SK-N-SH (cell line): ENCODE measurements at regions not wholly inside any gene's neighbourhood (a gene's known extent, or its start where the extent isn't known, plus 50 kb on each side); places are given as distances from the start of the nearest gene placed in this dataset.

Experiments used
- CTCF ChIA-PET: fragments of 300-600, 350-600 bp; formaldehyde crosslinking; extraction: SDS; loops from one replicate; lab custom pipeline; 2021; lab: Yijun Ruan, JAX
- POLR2A ChIA-PET: fragments of 350-600 bp; sonication (Branson Sonifier 250); formaldehyde crosslinking; extraction: SDS; loops from one replicate; lab custom pipeline; 2020; ENCODE audit warnings: antibody characterized with exemption, inconsistent platforms; lab: Yijun Ruan, JAX
- DNase-seq: peaks from one replicate; pipeline ENCODE4 v3.0.0; 2012
- H2AFZ ChIP-seq: fragments of 200-600 bp; sonication (generic); 2 replicates; pipeline ENCODE4 v1.8.1; 2016; ENCODE audit warnings: antibody characterized with exemption, mild to moderate bottlenecking, low read depth
- H3F3A ChIP-seq: fragments of 200-600 bp; sonication (generic); replicated peaks from 2 replicates; pipeline ENCODE3; 2016; ENCODE audit warnings: antibody characterized with exemption, mild to moderate bottlenecking; ENCODE audit not compliant: insufficient read depth
- H3K27ac ChIP-seq, 2 experiments: fragments of 200-500 bp in 1 of 2; fragments of 200-600 bp in 1 of 2; sonication (Bioruptor generic) in 1 of 2; sonication (generic), shearing (Covaris generic) in 1 of 2; 2 replicates each; pipeline versions ENCODE4 v1.5.1 to v1.6.1; 2014 to 2016; ENCODE audit warnings: low read depth in 2 of 2, inconsistent platforms in 1 of 2, low read length in 1 of 2, mild to moderate bottlenecking in 1 of 2, mixed read lengths in 1 of 2
- H3K27me3 ChIP-seq: fragments of 200-600 bp; sonication (generic), shearing (Covaris generic); 2 replicates; pipeline ENCODE4 v1.6.1; 2016; ENCODE audit warnings: mixed run types; ENCODE audit not compliant: insufficient read depth
- H3K36me3 ChIP-seq, 2 experiments: fragments of 200-500 bp in 1 of 2; fragments of 200-600 bp in 1 of 2; sonication (Bioruptor generic) in 1 of 2; sonication (generic) in 1 of 2; replicated peaks in 1 of 2; 2 replicates each; pipeline versions ENCODE3 to v1.5.1; 2014 to 2016; ENCODE audit warnings: low read length in 1 of 2, mild to moderate bottlenecking in 1 of 2; ENCODE audit not compliant: insufficient read depth in 2 of 2, control insufficient read depth in 1 of 2
- H3K4me1 ChIP-seq, 2 experiments: fragments of 200-500 bp in 1 of 2; fragments of 200-600 bp in 1 of 2; sonication (Bioruptor generic) in 1 of 2; sonication (generic), shearing (Covaris generic) in 1 of 2; 2 replicates each; pipeline versions ENCODE4 v1.5.1 to v1.6.1; 2014 to 2016; ENCODE audit warnings: low read depth in 1 of 2, low read length in 1 of 2, mixed run types in 1 of 2; ENCODE audit not compliant: insufficient read depth in 2 of 2, control insufficient read depth in 1 of 2
- H3K4me2 ChIP-seq: fragments of 200-600 bp; sonication (generic), shearing (Covaris generic); 2 replicates; pipeline ENCODE4 v1.6.1; 2017; ENCODE audit warnings: mixed run types
- H3K4me3 ChIP-seq, 2 experiments: fragments of 200-500 bp in 1 of 2; fragments of 200-600 bp in 1 of 2; sonication (Bioruptor generic) in 1 of 2; sonication (generic), shearing (Covaris generic) in 1 of 2; 2 replicates each; pipeline versions ENCODE4 v1.5.1 to v1.8.1; 2014 to 2016; ENCODE audit warnings: low read depth in 2 of 2, inconsistent platforms in 1 of 2, low read length in 1 of 2, mild to moderate bottlenecking in 1 of 2, mixed read lengths in 1 of 2, moderate library complexity in 1 of 2
- H3K79me2 ChIP-seq: fragments of 200-600 bp; sonication (generic); 2 replicates; pipeline ENCODE4 v1.8.1; 2017; ENCODE audit warnings: mild to moderate bottlenecking; ENCODE audit not compliant: insufficient read depth
- H3K9ac ChIP-seq: fragments of 200-600 bp; sonication (generic); 2 replicates; pipeline ENCODE4 v1.6.1; 2017; ENCODE audit warnings: mixed run types
- H3K9me2 ChIP-seq: fragments of 200-600 bp; sonication (generic); 2 replicates; pipeline ENCODE4 v1.6.1; 2017; ENCODE audit warnings: mixed run types
- H3K9me3 ChIP-seq: fragments of 200-600 bp; sonication (generic); 2 replicates; pipeline ENCODE4 v1.6.1; 2017; ENCODE audit warnings: mixed run types, mild to moderate bottlenecking, moderate library complexity
- H4K20me1 ChIP-seq: fragments of 200-600 bp; sonication (generic); 2 replicates; pipeline ENCODE4 v1.6.1; 2017; ENCODE audit warnings: mild to moderate bottlenecking, mixed run types; ENCODE audit not compliant: insufficient read depth
- CHD2 ChIP-seq: fragments of 150-350 bp; IDR thresholded peaks from 2 replicates; pipeline ENCODE4 v1.6.1; 2018; ENCODE audit warnings: low read length; ENCODE audit not compliant: partially characterized antibody
- FOXJ3 ChIP-seq: sonication (generic); formaldehyde crosslinking; IDR thresholded peaks from 2 replicates; pipeline ENCODE4 v1.5.1; 2020; ENCODE audit warnings: mild to moderate bottlenecking, missing genetic modification reagents
- GABPA ChIP-seq: IDR thresholded peaks from 2 replicates; pipeline ENCODE4 v1.4.0; 2012; ENCODE audit warnings: low read depth, mild to moderate bottlenecking
- GATA2 ChIP-seq: sonication (generic); formaldehyde crosslinking; IDR thresholded peaks from 2 replicates; pipeline ENCODE4 v1.5.0; 2020; ENCODE audit warnings: mild to moderate bottlenecking, missing genetic modification reagents
- JUND ChIP-seq: IDR thresholded peaks from 2 replicates; pipeline ENCODE4 v1.4.0; 2012
- MAX ChIP-seq: IDR thresholded peaks from 2 replicates; pipeline ENCODE4 v1.4.0; 2012; ENCODE audit warnings: low read depth
- MXI1 ChIP-seq: IDR thresholded peaks from 2 replicates; pipeline ENCODE4 v1.6.1; 2012; ENCODE audit warnings: mild to moderate bottlenecking, low read depth, low read length, improper control_type of control experiment
- PBX3 ChIP-seq: IDR thresholded peaks from 2 replicates; pipeline ENCODE4; 2012
- RAD21 ChIP-seq: IDR thresholded peaks from 2 replicates; pipeline ENCODE4 v1.6.1; 2012; ENCODE audit warnings: mild to moderate bottlenecking, low read length
- REST ChIP-seq: IDR thresholded peaks from 2 replicates; pipeline ENCODE4 v1.6.1; 2012; ENCODE audit warnings: mild to moderate bottlenecking, low read depth, low read length, moderate library complexity
- SIN3A ChIP-seq: IDR thresholded peaks from 2 replicates; pipeline ENCODE4 v1.6.1; 2012; ENCODE audit warnings: low read depth, mild to moderate bottlenecking, low read length, moderate library complexity, borderline replicate concordance
- TAF1 ChIP-seq: IDR thresholded peaks from 2 replicates; pipeline ENCODE4 v1.6.1; 2012; ENCODE audit warnings: low read depth, mild to moderate bottlenecking, low read length, moderate library complexity, borderline replicate concordance
- TCF12 ChIP-seq: IDR thresholded peaks from 2 replicates; pipeline ENCODE4 v1.4.0; 2012
- TEAD4 ChIP-seq: IDR thresholded peaks from 2 replicates; pipeline ENCODE4 v1.4.0; 2012; ENCODE audit warnings: mild to moderate bottlenecking, borderline replicate concordance; ENCODE audit not compliant: insufficient read depth
- USF2 ChIP-seq: fragments of 150-350 bp; IDR thresholded peaks from 2 replicates; pipeline ENCODE4 v1.6.1; 2017; ENCODE audit warnings: antibody characterized with exemption, low read length, low read depth, borderline replicate concordance
- WGBS: methylation state at CpG from one replicate; pipeline ENCODE4 v1.1.6; 2017; ENCODE audit warnings: low lambda C conversion rate; 5-methylcytosine and 5-hydroxymethylcytosine counted together

- H3K27me3 ChIP-seq, result no peaks in the 10 kb centered on the region
- H3K9me2 ChIP-seq, result no peaks in the 10 kb centered on the region
- DNase-seq, result no peak
- no peak overlapping the region for H3K4me2 ChIP-seq
- no peaks in the 10 kb centered on the region for H3K36me3 ChIP-seq
- H3K9ac ChIP-seq, result no peak overlapping the region
- no peaks in the 10 kb centered on the region for H3K4me1 ChIP-seq
- H3K79me2 ChIP-seq, result no peaks in the 10 kb centered on the region
- WGBS, result 1% methylated on average over 2 of the region's 2 CpGs
- no peak for TF ChIP-seq CHD2
- no peak for TF ChIP-seq REST
- no peaks in the 10 kb centered on the region for H3F3A ChIP-seq
- no peaks in the 10 kb centered on the region for H4K20me1 ChIP-seq
- POLR2A ChIA-PET, result no interaction called here
- CTCF ChIA-PET, result no interaction called here
- H2AFZ ChIP-seq, result no peak overlapping the region
- H3K27ac ChIP-seq, result no peak overlapping the region
- H3K4me3 ChIP-seq, result no peak overlapping the region
- H3K9me3 ChIP-seq, result no peaks in the 10 kb centered on the region
Observed at GRCh38 chr4:163620738-163621137, 126.2 kb downstream of the TMA16 start.

- Histone ChIP-seq H3K9me2 (no peaks in the 10 kb centered on the region), H3K4me2 (no peak overlapping the region), H3K9ac (no peak overlapping the region), H3K79me2 (no peaks in the 10 kb centered on the region), H3K27me3 (no peaks in the 10 kb centered on the region), H2AFZ (no peak overlapping the region), H3K9me3 (no peaks in the 10 kb centered on the region), H3K4me3 (no peak overlapping the region), H3K27ac (no peak overlapping the region), H4K20me1 (no peaks in the 10 kb centered on the region), H3K36me3 (no peaks in the 10 kb centered on the region), H3K4me1 (no peaks in the 10 kb centered on the region), H3F3A (no peaks in the 10 kb centered on the region)
- CTCF ChIA-PET, result no interaction called here
- POLR2A ChIA-PET, result no interaction called here
- DNase-seq, result no peak
- TF ChIP-seq TCF12, result no peak
- no peak for TF ChIP-seq REST
- no peak for TF ChIP-seq MXI1
- TF ChIP-seq USF2, result no peak
- TF ChIP-seq TEAD4, result no peak
- TF ChIP-seq RAD21, result no peak
- no peak for TF ChIP-seq MAX
- TF ChIP-seq PBX3, result no peak
- TF ChIP-seq TAF1, result no peak
- TF ChIP-seq JUND, result no peak
- TF ChIP-seq GATA2, result no peak
- no peak for TF ChIP-seq FOXJ3 (CRISPR knock-in tag)
- no peak for TF ChIP-seq GABPA
- no peak for TF ChIP-seq SIN3A
- 19% methylated on average over 2 of the region's 2 CpGs for WGBS
Observed at GRCh38 chr4:163621821-163622220, 127.3 kb downstream of the TMA16 start.
